DMS53 treated with DMSO at 0.1 percent for 48 hours (cell line): ENCODE measurements at regions not wholly inside any gene's neighbourhood (a gene's known extent, or its start where the extent isn't known, plus 50 kb on each side); places are given as distances from the start of the nearest gene placed in this dataset.
A peak's percentile ranks its signal among the peaks of the same experiment; 100 is the strongest.

ENCODE experiments used
- DNase-seq: peaks from one replicate; lab custom pipeline; 2025; ENCODE audit not compliant: unreplicated experiment; lab: John Stamatoyannopoulos, UW

DNA sequence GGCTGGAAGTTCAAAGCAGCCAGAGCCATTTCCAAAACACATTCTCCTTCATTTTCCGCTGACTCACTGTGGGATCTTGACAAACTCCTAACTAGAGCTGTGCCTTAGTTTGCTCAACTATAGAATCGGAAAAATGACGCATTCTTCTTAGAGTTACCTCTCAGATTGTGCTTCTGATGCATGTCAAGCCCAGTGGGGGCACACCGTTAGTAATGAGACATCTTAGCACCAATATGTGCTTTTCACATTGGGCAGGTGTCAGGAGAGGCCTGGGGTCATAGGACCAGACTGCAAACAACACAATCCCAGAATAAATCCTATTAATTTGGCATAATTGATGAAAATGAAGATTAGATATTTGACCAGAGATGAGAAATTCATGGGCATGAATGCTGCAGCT, 71.3 kb upstream of the UBE3A start:
- no peak for DNase-seq

DNA sequence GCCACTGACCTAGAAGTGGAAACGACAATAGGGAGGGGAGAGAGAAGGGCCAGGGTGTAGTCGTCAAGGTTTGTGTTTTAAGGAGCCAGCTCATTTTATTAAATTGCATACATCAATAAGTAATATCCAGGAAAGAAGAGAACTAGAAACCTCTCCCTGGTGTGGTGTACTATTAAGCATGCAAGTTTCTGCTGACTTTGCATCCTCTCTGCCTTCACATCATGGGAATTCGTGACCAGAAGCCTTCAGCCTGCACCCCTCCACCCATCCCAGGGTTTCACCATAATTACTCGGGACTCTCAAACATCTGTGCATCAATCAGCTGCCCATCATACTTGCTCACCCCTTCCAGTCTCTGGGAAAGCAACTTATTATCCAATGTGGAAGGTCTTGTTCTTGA, 70.9 kb upstream of the UBE3A start:
- no peak for DNase-seq

DNA sequence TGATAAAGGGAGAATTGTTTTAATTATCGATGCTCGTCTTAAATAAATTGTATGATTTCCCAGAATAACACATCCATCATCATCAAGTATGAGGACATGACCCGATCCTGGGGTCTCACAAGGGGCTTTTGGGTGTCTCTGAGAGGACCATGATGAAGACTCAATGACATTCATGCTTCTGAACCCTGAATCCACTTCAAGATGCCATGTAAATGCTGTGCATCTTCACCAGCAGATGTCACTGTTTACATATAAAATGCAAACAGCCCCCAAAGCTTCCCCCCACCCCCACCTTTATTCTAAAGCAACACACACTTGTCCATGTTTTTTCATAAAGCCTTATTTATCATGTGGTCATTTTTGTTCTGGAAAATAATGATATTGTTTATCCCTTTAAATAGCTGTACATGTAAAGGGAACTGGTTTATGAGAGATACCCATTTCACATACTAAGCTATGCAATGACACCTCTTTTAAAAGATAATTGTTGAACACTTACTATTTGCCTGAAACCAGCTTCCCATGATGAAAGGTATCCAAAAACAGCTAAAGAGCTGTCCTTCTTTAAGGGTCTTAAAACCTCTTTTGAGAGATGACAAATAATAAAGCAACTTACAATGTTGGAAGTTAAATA, 69.7 kb upstream of the UBE3A start:
- DNase-seq: no peak

DNA sequence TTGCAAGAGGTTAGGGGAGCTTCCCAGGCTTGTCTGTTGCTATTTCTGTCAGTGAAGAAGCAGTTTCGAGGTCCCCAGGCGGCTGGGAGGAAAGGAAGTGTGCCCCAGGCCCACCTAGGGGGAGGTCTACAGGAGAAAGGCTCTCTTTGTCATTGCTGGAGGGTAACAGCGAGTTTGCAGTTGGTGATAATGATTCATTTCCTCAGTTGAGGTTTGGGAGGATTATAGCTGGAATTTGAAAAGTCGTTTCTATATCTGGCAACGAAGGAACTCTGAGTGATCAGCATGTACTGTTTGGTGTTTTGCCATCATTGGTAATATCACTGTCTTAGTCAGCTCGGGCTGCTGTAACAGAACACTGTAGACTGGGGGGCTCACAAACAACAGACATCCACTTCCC, 65.5 kb upstream of the UBE3A start:
- no peak for DNase-seq

DNA sequence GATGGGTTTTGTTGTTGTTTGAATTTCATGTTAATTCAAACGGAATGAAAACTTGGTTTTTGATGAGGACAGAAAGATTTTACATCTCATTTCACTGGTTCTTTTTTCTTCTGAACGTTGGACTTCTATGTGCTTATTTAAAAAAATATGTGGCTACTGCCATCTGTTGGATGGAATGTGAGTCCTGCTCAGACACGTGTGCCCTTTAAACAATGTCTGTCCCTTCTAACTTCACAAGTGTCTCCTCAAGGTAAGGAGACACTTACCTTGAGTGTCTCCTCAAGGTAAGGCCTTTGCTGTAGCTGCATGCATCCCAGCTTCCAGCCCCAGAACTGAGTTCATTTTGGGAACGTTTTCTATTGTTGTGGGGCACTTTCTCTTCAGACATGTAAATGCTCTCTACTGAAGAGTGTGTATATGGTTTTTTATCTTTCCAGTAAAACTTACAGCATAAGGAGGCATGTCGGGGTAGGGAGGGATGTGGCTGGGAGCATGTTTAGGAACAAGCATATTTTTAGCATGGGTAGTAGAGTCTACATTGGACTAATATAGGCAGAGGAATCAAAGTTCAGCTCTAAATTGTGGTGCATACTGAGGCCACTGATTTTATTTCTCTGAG, 63.1 kb upstream of the UBE3A start:
- DNase-seq: peak; percentile 7

DNA sequence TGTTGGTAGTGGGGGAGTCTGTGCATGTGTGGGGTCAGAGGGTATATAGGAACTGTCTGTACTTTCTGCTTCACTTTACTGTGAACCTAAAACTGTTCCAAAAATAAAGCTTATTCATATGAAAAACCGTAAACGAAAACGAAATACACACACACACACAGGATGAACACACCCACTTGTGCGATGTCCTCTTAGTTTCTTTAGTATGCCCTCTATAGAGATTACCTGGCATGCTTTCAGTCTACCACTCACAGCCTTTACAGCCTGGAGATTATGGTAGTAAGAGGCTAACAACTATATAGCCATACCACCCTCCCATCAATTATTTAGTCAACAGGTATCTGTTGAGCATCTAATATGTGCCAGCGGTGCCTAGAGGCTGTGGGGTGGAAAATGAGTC, 60.0 kb upstream of the UBE3A start:
- DNase-seq: no peak

DNA sequence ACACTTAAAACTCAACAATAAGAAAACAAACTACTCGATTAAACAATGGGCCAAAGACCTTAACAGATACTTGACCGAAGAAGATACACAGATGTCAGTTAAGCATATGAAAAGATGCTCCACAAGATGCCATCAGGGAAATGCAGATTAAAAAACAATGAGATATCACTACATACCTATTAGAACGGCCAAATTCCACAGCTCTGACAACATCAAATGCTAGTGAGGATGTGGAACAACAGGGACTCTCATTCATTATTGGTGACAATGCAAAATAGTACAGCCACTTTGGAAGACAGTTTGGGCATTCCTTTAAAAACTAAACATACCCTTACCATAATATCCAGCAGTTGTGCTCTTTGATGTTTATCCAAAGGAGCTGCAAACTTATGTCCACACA, 59.1 kb upstream of the UBE3A start:
- no peak for DNase-seq

DNA sequence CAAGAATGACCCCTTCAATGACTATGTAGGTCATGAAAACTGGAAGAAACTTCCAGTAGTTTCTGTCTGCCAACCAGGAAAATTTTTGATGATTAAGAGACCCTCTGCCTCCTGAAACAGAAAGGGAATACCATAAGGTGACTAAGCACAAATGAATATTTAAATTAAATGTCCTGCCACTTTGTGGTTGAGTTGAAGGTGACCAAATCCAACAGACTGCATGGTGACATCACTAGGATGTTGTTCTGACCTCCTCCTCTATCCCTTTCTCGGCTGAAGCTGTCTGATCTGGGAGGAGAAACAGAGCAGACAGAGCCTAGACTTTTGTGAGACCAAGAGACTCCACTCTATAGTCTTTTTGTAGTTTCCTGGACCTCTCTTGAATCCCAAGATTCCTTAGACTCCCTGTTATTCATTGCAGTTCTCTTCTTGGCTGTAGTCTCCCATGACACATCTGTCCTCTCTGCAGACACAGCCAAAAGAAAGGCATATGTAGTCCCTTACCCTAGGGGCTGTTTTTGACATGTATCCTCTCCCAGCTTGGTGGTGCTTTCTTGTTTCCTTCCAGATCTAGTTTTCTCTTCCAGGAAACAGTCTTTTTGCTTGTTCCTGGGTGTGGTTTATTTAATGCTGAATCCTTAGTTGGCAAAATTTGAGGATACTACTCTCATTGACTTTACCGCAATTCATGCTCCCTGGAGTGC, 55.2 kb upstream of the UBE3A start:
- DNase-seq: no peak

DNA sequence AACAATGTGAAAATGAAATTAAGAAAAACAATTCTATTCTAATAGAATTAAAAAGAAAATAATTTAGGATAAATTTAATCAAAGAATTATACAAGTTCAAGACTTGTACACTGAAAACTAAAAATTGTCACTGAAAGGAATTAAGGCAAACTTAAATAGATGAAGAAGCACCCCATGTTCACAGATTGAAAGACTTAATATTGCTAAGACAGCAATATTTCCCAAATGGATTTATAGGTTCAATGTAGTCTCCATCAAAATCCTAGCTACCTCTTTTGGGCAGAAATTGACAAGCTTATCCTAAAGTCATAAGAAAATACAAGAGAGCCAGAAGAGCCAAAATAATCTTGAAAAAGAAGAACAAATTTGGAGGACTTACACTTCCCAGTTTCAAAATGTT, 53.5 kb upstream of the UBE3A start:
- no peak for DNase-seq
